HCT116 (cell line): ENCODE measurements at regions not wholly inside any gene's neighbourhood (a gene's known extent, or its start where the extent isn't known, plus 50 kb on each side); places are given as distances from the start of the nearest gene placed in this dataset.
"Not testable (repeated sequence)": the region's sequence is repeated elsewhere in the genome, so short reads cannot be mapped to it uniquely, and the experiment has no call there.

ENCODE experiments used
- ATAC-seq: fragments of 200-7000 bp; cut with Tn5 transposase; 2 replicates; pipeline ENCODE4 v1.9.1; 2020; ENCODE audit warnings: mild to moderate bottlenecking, moderate library complexity
- BruUV-seq: library from RNA; stranded (reverse); fragments of 400-500 nt; replicated peaks from 2 replicates; lab custom pipeline; 2021; lab: Mats Ljungman, UMichigan
- CTCF ChIA-PET: fragments of 300-600 bp; sonication (Branson Sonifier 250); formaldehyde crosslinking; loops from one replicate; lab custom pipeline; 2021; ENCODE audit warnings: antibody characterized with exemption; lab: Charles Lee
- POLR2A ChIA-PET: fragments of 300-600, 350-600 bp; sonication (Branson Sonifier 250); formaldehyde crosslinking; loops from one replicate; lab custom pipeline; 2021; ENCODE audit warnings: antibody characterized with exemption; lab: Charles Lee
- RAD21 ChIA-PET, 2 experiments: fragments of 300-600 bp; sonication (Branson Sonifier 250); formaldehyde crosslinking; loops; one replicate each; lab custom pipeline; 2023; ENCODE audit warnings: low total read pairs in 2 of 2; ENCODE audit not compliant: uncharacterized antibody in 2 of 2, unreplicated experiment in 2 of 2, low non-redundant PET in 1 of 2; lab: Charles Lee
- DNase-seq: peaks from one replicate; pipeline ENCODE4 v3.0.0-alpha.2; 2010; ENCODE audit warnings: low read depth, low spot score
- H2AFZ ChIP-seq: fragments of 200-600 bp; shearing (Covaris generic), sonication (generic); 2 replicates; pipeline ENCODE4 v1.6.1; 2017; ENCODE audit warnings: low read depth, mixed run types, mixed read lengths, antibody characterized with exemption, low read length; ENCODE audit not compliant: poor library complexity, severe bottlenecking
- H3K27ac ChIP-seq: 2 replicates; pipeline ENCODE4 v1.5.1; 2012; ENCODE audit warnings: low read depth, low read length
- H3K27me3 ChIP-seq: fragments of 200-600 bp; sonication (generic); 2 replicates; pipeline ENCODE4 v1.6.1; 2016; ENCODE audit warnings: mixed run types, low read length, mixed read lengths; ENCODE audit not compliant: insufficient read depth
- H3K36me3 ChIP-seq, 2 experiments: fragments of 200-500 bp in 1 of 2; fragments of 200-600 bp in 1 of 2; sonication (Bioruptor generic) in 1 of 2; sonication (generic) in 1 of 2; 2 replicates each; pipeline versions ENCODE4 v1.5.1 to v1.6.1; 2014 to 2016; ENCODE audit warnings: low read length in 2 of 2, inconsistent platforms in 1 of 2, mixed read lengths in 1 of 2, mixed run types in 1 of 2; ENCODE audit not compliant: insufficient read depth in 2 of 2, control insufficient read depth in 1 of 2
- H3K4me1 ChIP-seq, 2 experiments: fragments of 200-600 bp in 1 of 2; sonication (generic) in 1 of 2; 2 replicates each; pipeline versions ENCODE4 v1.5.1 to v1.6.1; 2012 to 2017; ENCODE audit warnings: low read length in 2 of 2, inconsistent platforms in 1 of 2, mild to moderate bottlenecking in 1 of 2, mixed read lengths in 1 of 2, mixed run types in 1 of 2, moderate library complexity in 1 of 2; ENCODE audit not compliant: insufficient read depth in 2 of 2, control insufficient read depth in 1 of 2
- H3K4me2 ChIP-seq: fragments of 200-600 bp; sonication (generic); 2 replicates; pipeline ENCODE4 v1.6.1; 2017; ENCODE audit warnings: mixed run types, low read length, mixed read lengths
- H3K4me3 ChIP-seq, 2 experiments: fragments of 200-600 bp in 1 of 2; sonication (generic) in 1 of 2; replicated peaks in 1 of 2; 2 replicates each; pipeline ENCODE4 v1.5.1; 2011 to 2016; ENCODE audit warnings: low read length in 2 of 2, control low read depth in 1 of 2, low read depth in 1 of 2, mild to moderate bottlenecking in 1 of 2, mixed read lengths in 1 of 2, mixed run types in 1 of 2
- H3K79me2 ChIP-seq: fragments of 200-600 bp; sonication (generic); 2 replicates; pipeline ENCODE4 v1.6.1; 2017; ENCODE audit warnings: mild to moderate bottlenecking, mixed run types, low read length, moderate library complexity, mixed read lengths; ENCODE audit not compliant: insufficient read depth
- H3K9ac ChIP-seq: fragments of 200-600 bp; sonication (generic); 2 replicates; pipeline ENCODE4 v1.6.1; 2016; ENCODE audit warnings: low read length, mixed read lengths
- H3K9me2 ChIP-seq: fragments of 200-600 bp; sonication (generic), shearing (Covaris generic); 2 replicates; pipeline ENCODE4 v1.6.1; 2017; ENCODE audit warnings: mixed run types, mild to moderate bottlenecking, moderate library complexity; ENCODE audit not compliant: insufficient read depth
- H3K9me3 ChIP-seq, 2 experiments: fragments of 200-500 bp in 1 of 2; fragments of 200-600 bp in 1 of 2; sonication (Bioruptor generic) in 1 of 2; sonication (generic) in 1 of 2; 2 replicates each; pipeline ENCODE4 v1.6.1; 2014 to 2017; ENCODE audit warnings: low read length in 2 of 2, mixed read lengths in 2 of 2, inconsistent platforms in 1 of 2, low read depth in 1 of 2, mild to moderate bottlenecking in 1 of 2, mixed run types in 1 of 2, moderate library complexity in 1 of 2; ENCODE audit not compliant: control insufficient read depth in 1 of 2, insufficient read depth in 1 of 2
- H4K20me1 ChIP-seq: fragments of 200-600 bp; sonication (generic), shearing (Covaris generic); 2 replicates; pipeline ENCODE4 v1.6.1; 2017; ENCODE audit warnings: mixed run types, mild to moderate bottlenecking, moderate library complexity; ENCODE audit not compliant: insufficient read depth
- CEBPB ChIP-seq: IDR thresholded peaks from 2 replicates; pipeline ENCODE4 v1.6.1; 2012; ENCODE audit warnings: low read depth
- CTCF ChIP-seq, 3 experiments: fragments of 200-600 bp in 1 of 3; sonication (generic) in 1 of 3; IDR thresholded peaks in 2 of 3; conservative IDR thresholded peaks in 1 of 3; 2 replicates each; pipeline ENCODE4 v1.5.1; 2012 to 2017; ENCODE audit warnings: low read depth in 2 of 3, low read length in 2 of 3, antibody characterized with exemption in 1 of 3, borderline replicate concordance in 1 of 3, control low read depth in 1 of 3, mild to moderate bottlenecking in 1 of 3, mixed read lengths in 1 of 3, mixed run types in 1 of 3, moderate library complexity in 1 of 3; ENCODE audit not compliant: insufficient read depth in 1 of 3
- EZH2phosphoT487 ChIP-seq: fragments of 200-600 bp; IDR thresholded peaks from 2 replicates; pipeline ENCODE4 v1.6.1; 2018; ENCODE audit warnings: antibody characterized with exemption, borderline replicate concordance
- FOSL1 ChIP-seq: IDR thresholded peaks from 2 replicates; pipeline ENCODE4 v1.6.1; 2012; ENCODE audit warnings: low read depth
- SIN3A ChIP-seq: IDR thresholded peaks from 2 replicates; pipeline ENCODE4 v1.6.1; 2012; ENCODE audit warnings: low read depth
- SRF ChIP-seq: IDR thresholded peaks from 2 replicates; pipeline ENCODE4 v1.6.1; 2012; ENCODE audit warnings: low read depth
- intact Hi-C: fragments of 100-400 bp; cut with micrococcal nuclease; formaldehyde crosslinking; loops from 2 replicates; pipeline ENCODE4 v1.10.0; 2022
- TF ChIP-seq, protein P1 (sequence below): IDR thresholded peaks from 2 replicates; pipeline ENCODE4 v1.6.1; 2012
- TF ChIP-seq, protein P2 (sequence below): IDR thresholded peaks from 2 replicates; pipeline ENCODE4 v1.6.1; 2012; ENCODE audit warnings: low read depth

DNA sequence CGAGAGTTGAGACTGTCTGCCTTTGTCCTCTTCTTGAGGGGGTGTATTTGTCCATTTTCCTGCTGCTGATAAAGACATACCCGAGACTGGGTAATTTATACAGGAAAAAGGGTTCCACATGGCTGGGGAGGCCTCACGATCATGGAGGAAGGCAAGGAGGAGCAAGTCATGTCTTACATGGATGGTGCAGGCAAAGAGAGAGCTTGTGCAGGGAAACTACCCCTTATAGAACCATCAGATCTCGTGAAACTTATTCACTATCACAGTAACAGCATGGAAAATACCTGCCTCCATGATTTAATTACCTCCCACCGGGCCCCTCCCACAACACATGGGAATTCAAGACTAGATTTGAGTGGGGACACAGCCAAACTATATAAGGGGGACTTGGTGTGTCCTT, 338.2 kb upstream of the TNRC6C start:
- Histone ChIP-seq H3K9me3 (peaks cover 0 to 4% of the 10 kb centered on the region in 2 experiments; a peak in 1 of 4 replicates), H3K4me1 (peaks cover 0 to 13% of the 10 kb centered on the region in 2 experiments; a peak in 2 of 4 replicates), H3K79me2 (no peaks in the 10 kb centered on the region), H3K9me2 (no peaks in the 10 kb centered on the region), H4K20me1 (no peaks in the 10 kb centered on the region), H2AFZ (no peak overlapping the region), H3K36me3 (no peaks in the 10 kb centered on the region), H3K4me3 (no peak overlapping the region), H3K9ac (no peak overlapping the region), H3K4me2 (no peak overlapping the region), H3K27ac (no peak overlapping the region), H3K27me3 (no peaks in the 10 kb centered on the region)
- DNase-seq (no peak), ATAC-seq (no peak)
- no TSS peak for BruUV-seq
- intact Hi-C loops: no loop called here
- POLR2A ChIA-PET: no interaction called here
- RAD21 ChIA-PET: interaction anchor here in 1 of 2 experiments (0.6 kb wide), 1 partner anchor 25 kb away, joined by 3 read pairs; no protein-coding TSS in a partner anchor
- TF ChIP-seq CEBPB (no peak), SIN3A (no peak), EZH2phosphoT487 (no peak), SRF (no peak), CTCF (IDR thresholded peaks at IDR 0.05 in 2 of 3, conservative IDR thresholded peaks at IDR 0.05 in 1 of 3; ENCODE audit: borderline replicate concordance in 1 of 3, insufficient read depth in 1 of 3, low read depth in 2 of 3, low read length in 2 of 3) (no peak), FOSL1 (no peak)
- TF ChIP-seq, protein P1, sequence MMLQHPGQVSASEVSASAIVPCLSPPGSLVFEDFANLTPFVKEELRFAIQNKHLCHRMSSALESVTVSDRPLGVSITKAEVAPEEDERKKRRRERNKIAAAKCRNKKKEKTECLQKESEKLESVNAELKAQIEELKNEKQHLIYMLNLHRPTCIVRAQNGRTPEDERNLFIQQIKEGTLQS: no peak
- TF ChIP-seq, protein P2, sequence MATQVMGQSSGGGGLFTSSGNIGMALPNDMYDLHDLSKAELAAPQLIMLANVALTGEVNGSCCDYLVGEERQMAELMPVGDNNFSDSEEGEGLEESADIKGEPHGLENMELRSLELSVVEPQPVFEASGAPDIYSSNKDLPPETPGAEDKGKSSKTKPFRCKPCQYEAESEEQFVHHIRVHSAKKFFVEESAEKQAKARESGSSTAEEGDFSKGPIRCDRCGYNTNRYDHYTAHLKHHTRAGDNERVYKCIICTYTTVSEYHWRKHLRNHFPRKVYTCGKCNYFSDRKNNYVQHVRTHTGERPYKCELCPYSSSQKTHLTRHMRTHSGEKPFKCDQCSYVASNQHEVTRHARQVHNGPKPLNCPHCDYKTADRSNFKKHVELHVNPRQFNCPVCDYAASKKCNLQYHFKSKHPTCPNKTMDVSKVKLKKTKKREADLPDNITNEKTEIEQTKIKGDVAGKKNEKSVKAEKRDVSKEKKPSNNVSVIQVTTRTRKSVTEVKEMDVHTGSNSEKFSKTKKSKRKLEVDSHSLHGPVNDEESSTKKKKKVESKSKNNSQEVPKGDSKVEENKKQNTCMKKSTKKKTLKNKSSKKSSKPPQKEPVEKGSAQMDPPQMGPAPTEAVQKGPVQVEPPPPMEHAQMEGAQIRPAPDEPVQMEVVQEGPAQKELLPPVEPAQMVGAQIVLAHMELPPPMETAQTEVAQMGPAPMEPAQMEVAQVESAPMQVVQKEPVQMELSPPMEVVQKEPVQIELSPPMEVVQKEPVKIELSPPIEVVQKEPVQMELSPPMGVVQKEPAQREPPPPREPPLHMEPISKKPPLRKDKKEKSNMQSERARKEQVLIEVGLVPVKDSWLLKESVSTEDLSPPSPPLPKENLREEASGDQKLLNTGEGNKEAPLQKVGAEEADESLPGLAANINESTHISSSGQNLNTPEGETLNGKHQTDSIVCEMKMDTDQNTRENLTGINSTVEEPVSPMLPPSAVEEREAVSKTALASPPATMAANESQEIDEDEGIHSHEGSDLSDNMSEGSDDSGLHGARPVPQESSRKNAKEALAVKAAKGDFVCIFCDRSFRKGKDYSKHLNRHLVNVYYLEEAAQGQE: no peak
- CTCF ChIA-PET: interaction anchor here (1.2 to 1.8 kb wide), 2 partner anchors 13 to 77 kb away, joined by 3 to 7 read pairs; no protein-coding TSS in a partner anchor

DNA sequence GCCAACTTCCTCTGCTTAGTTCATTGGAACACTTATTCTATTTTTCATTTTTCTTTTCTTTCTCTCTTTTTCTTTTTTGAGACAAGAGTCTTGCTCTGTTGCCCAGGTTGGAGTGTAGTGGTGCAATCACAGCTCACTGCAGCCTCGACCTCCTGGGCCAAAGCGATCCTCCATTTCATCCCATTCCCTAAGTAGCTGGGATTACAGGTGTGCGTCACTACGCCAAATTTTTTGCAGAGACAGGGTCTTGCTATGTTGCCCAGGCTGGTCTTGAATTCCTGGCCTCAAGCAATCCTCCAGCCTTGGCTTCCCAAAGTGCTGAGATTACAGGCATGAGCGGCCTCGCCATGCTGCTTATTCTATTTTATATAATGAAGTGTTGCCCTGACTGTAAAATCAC, 336.4 kb upstream of the TNRC6C start:
- H3K36me3 ChIP-seq, H3K79me2 ChIP-seq, H3K4me3 ChIP-seq, H3K9me3 ChIP-seq, H2AFZ ChIP-seq, H3K4me2 ChIP-seq, POLR2A ChIA-PET, H3K9ac ChIP-seq, BruUV-seq, H4K20me1 ChIP-seq, H3K27ac ChIP-seq, H3K4me1 ChIP-seq, ATAC-seq, H3K9me2 ChIP-seq, RAD21 ChIA-PET, CTCF ChIA-PET, H3K27me3 ChIP-seq, DNase-seq, intact Hi-C loops: not testable (repeated sequence)
